Chondrocyte (in vitro differentiated cells): ENCODE measurements at regions not wholly inside any gene's neighbourhood (a gene's known extent, or its start where the extent isn't known, plus 50 kb on each side); places are given as distances from the start of the nearest gene placed in this dataset.
"Not testable (repeated sequence)": the region's sequence is repeated elsewhere in the genome, so short reads cannot be mapped to it uniquely, and the experiment has no call there.

Source experiments
- DNase-seq: peaks from one replicate; pipeline ENCODE4 v3.0.0; 2021; ENCODE audit warnings: mixed read lengths, low spot score
- H3K27ac Mint-ChIP-seq: one replicate; pipeline ENCODE4 v1.8.0; 2021; ENCODE audit warnings: mild to moderate bottlenecking, moderate library complexity, mixed read lengths; ENCODE audit not compliant: unreplicated experiment
- H3K27me3 Mint-ChIP-seq: 2 replicates; pipeline ENCODE4 v1.8.0; 2021; ENCODE audit warnings: low read depth, mixed read lengths
- H3K36me3 Mint-ChIP-seq: 2 replicates; pipeline ENCODE4 v1.8.0; 2021; ENCODE audit warnings: low read depth, mixed read lengths
- H3K4me1 Mint-ChIP-seq: 2 replicates; pipeline ENCODE4 v1.8.0; 2021; ENCODE audit warnings: low read depth, mild to moderate bottlenecking, mixed read lengths
- H3K4me3 Mint-ChIP-seq: one replicate; pipeline ENCODE4 v1.8.0; 2021; ENCODE audit warnings: mild to moderate bottlenecking, moderate library complexity, mixed read lengths; ENCODE audit not compliant: unreplicated experiment
- H3K9me3 Mint-ChIP-seq: 2 replicates; pipeline ENCODE4 v1.8.0; 2021; ENCODE audit warnings: low read depth, mixed read lengths
- TF ChIP-seq, protein P1 (sequence below): fragments of 200-600 bp; sonication (generic); IDR thresholded peaks from 2 replicates; pipeline ENCODE4 v1.5.0; 2021; ENCODE audit warnings: antibody characterized with exemption, mild to moderate bottlenecking, moderate library complexity

DNA sequence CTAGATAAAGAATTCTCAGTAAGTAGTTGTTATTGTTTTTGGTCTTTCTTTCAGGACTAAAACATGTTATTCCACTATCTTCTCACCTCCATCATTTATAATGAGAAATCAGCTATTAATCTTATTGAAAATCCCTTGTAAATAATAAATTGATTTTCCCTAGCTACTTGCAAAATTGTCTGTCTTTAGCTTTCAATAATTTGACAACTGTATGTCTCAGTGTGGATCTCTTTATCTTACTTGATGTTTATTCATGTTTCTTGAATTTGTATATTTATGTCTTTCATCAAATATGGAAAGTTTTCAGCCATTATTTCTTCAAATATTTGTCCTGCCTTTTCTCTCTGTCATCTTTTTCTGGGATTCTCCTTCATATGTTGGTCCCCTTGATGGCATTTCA lies 117.1 kb upstream of the ANTXRL start:
- peaks cover 10% of the 10 kb centered on the region for H3K9me3 Mint-ChIP-seq
- no peak overlapping the region for H3K27ac Mint-ChIP-seq
- H3K4me1 Mint-ChIP-seq: no peaks in the 10 kb centered on the region
- no peak for DNase-seq
- no peak overlapping the region for H3K4me3 Mint-ChIP-seq
- no peaks in the 10 kb centered on the region for H3K36me3 Mint-ChIP-seq
- H3K27me3 Mint-ChIP-seq: peaks cover 37% of the 10 kb centered on the region
- TF ChIP-seq, protein P1, sequence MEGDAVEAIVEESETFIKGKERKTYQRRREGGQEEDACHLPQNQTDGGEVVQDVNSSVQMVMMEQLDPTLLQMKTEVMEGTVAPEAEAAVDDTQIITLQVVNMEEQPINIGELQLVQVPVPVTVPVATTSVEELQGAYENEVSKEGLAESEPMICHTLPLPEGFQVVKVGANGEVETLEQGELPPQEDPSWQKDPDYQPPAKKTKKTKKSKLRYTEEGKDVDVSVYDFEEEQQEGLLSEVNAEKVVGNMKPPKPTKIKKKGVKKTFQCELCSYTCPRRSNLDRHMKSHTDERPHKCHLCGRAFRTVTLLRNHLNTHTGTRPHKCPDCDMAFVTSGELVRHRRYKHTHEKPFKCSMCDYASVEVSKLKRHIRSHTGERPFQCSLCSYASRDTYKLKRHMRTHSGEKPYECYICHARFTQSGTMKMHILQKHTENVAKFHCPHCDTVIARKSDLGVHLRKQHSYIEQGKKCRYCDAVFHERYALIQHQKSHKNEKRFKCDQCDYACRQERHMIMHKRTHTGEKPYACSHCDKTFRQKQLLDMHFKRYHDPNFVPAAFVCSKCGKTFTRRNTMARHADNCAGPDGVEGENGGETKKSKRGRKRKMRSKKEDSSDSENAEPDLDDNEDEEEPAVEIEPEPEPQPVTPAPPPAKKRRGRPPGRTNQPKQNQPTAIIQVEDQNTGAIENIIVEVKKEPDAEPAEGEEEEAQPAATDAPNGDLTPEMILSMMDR: no peak

DNA sequence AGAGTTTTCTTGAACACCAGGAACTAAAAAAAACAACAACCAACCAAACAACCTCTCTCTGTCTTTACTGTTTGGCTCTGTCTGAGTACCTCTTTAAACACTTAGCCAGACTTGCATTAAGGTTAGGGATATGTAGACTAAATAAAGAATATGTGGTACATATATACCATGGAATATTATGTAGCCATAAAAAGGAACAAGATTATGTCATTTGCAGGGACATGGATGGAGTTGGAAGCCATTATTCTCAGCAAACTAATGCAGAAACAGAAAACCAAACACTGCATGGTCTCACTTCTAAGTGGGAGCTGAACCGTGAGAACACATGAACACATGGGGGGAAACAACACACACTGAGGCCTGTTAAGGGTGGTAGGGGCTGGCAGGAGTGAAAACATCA lies 116.0 kb upstream of the ANTXRL start:
- H3K36me3 Mint-ChIP-seq: no peaks in the 10 kb centered on the region

DNA sequence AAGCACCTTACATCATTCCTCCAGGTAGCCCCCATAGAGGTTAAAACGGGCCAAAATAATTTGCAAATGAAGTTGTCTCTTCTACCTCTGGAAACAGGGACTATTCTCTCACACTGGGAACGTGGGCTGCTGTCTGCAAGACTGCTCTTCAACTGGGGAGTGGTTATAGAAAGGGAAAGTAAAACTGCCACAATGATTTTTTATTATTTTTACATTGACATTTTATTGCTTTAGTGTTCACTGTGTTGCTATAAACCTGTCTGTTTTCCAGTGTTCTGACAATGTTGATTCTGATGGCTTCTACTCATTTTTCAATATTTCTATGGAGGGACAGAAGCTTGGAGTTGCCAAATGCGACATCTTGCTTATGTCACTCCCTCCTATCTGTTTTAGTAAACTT lies 115.1 kb upstream of the ANTXRL start:
- H3K4me3 Mint-ChIP-seq: no peak overlapping the region
- TF ChIP-seq, protein P1: no peak
- peaks cover 45% of the 10 kb centered on the region for H3K27me3 Mint-ChIP-seq
- H3K9me3 Mint-ChIP-seq: peaks cover 10% of the 10 kb centered on the region
- H3K4me1 Mint-ChIP-seq: no peaks in the 10 kb centered on the region
- DNase-seq: no peak
- H3K36me3 Mint-ChIP-seq: no peaks in the 10 kb centered on the region
- no peak overlapping the region for H3K27ac Mint-ChIP-seq

More for the DNA sequence above, 116.0 kb upstream of the ANTXRL start:
- no peak for DNase-seq
- Mint-ChIP-seq H3K27me3 (peaks cover 42% of the 10 kb centered on the region), H3K4me3 (no peak overlapping the region), H3K9me3 (peaks cover 10% of the 10 kb centered on the region), H3K27ac (no peak overlapping the region), H3K4me1 (no peaks in the 10 kb centered on the region)
- TF ChIP-seq, protein P1: no peak

- Mint-ChIP-seq H3K27ac (no peak overlapping the region), H3K4me1 (no peaks in the 10 kb centered on the region), H3K36me3 (no peaks in the 10 kb centered on the region), H3K4me3 (no peak overlapping the region), H3K9me3 (peaks cover 4% of the 10 kb centered on the region), H3K27me3 (peaks cover 52% of the 10 kb centered on the region)
- TF ChIP-seq, protein P1: no peak
- no peak for DNase-seq
Observed at GRCh38 chr10:46175296-46175695, 111.5 kb upstream of the ANTXRL start.

GRCh38 chr10:46175831-46176230 lies 111.0 kb upstream of the ANTXRL start:
- Mint-ChIP-seq H3K27me3 (peaks cover 52% of the 10 kb centered on the region), H3K4me1 (no peaks in the 10 kb centered on the region), H3K27ac (no peak overlapping the region), H3K36me3 (no peaks in the 10 kb centered on the region), H3K4me3 (no peak overlapping the region), H3K9me3 (peaks cover under 1% of the 10 kb centered on the region)
- no peak for DNase-seq
- TF ChIP-seq, protein P1: no peak

GRCh38 chr10:46187431-46187830 lies 99.4 kb upstream of the ANTXRL start:
- not testable (repeated sequence) for H3K4me1 Mint-ChIP-seq, H3K36me3 Mint-ChIP-seq, H3K27ac Mint-ChIP-seq, H3K4me3 Mint-ChIP-seq, DNase-seq, H3K9me3 Mint-ChIP-seq
- H3K27me3 Mint-ChIP-seq: peaks cover 25% of the 10 kb centered on the region
